CD4-positive, alpha-beta T cell treated with Interleukin-17A for 1 hour (primary cell): ENCODE measurements at regions not wholly inside any gene's neighbourhood (a gene's known extent, or its start where the extent isn't known, plus 50 kb on each side); places are given as distances from the start of the nearest gene placed in this dataset.

ENCODE experiments used
- DNase-seq: peaks from one replicate; pipeline ENCODE4 v3.0.0-alpha.2; 2020

GRCh38 chr5:97750576-97750975 is 567.5 kb upstream of the RIOK2 start:
- no peak for DNase-seq

GRCh38 chr5:97751540-97751939 is 568.5 kb upstream of the RIOK2 start:
- no peak for DNase-seq

DNA sequence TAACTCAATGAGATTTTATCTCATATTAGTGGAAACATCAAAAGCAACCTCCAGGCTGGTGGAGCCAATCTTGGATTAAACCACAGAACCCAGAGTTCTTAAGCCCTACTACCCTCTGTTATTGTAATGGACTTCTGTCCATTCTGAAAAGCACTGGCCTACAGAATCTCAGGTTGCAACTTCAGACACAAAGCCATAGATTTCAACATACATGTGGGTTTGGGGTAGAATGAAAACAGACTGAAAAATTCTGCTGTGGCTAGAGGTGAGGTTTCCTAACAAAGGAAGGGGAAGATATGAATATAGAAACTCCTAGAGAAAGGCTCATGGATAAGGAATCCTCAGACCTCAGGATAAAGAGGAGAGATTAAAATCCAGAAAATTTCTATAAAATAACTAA is 569.8 kb upstream of the RIOK2 start:
- no peak for DNase-seq

GRCh38 chr5:97762483-97762882 is 579.4 kb upstream of the RIOK2 start:
- no peak for DNase-seq

DNA sequence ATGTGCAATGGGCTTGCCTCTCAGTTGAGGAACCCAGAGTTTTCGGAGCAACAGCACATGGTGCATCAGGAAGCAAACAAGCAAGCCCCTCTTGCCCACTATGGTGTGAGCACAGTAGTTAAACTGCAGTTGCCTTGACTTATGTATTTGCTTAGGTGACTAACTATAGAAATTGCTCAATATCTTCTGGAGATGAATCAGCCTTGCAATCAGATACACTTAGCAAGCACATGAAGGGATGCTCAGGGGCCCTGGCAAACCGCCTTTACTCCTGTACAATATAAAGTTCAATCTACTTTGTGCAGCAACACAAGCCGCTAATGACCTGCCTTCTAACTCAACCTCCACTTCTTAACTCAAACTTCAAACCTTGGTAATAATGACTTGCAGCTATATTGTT is 581.7 kb upstream of the RIOK2 start:
- no peak for DNase-seq

GRCh38 chr5:97778451-97778850 is 595.4 kb upstream of the RIOK2 start:
- no peak for DNase-seq

DNA sequence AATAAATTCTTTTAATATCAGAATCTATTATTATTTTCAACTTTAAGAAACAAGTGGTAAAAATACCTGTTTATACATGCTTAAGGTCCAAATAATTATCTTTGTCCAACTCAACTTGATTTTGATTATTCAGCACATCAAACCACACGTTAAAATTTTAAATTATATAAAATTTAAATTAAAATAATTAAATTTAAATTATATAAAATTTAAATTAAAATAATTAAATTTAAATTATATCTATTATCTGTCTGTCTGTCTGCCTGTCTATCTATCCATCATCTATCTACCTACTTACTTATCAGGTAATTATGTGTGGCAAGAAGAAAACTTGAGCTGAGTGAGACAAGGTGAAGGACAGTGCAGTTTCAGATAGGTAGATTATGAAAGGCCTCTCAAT is 605.3 kb upstream of the RIOK2 start:
- DNase-seq: no peak

- DNase-seq: no peak
Observed at GRCh38 chr5:97797994-97798451, 615.0 kb upstream of the RIOK2 start.

GRCh38 chr5:97801461-97801860 is 618.4 kb upstream of the RIOK2 start:
- DNase-seq: no peak

DNA sequence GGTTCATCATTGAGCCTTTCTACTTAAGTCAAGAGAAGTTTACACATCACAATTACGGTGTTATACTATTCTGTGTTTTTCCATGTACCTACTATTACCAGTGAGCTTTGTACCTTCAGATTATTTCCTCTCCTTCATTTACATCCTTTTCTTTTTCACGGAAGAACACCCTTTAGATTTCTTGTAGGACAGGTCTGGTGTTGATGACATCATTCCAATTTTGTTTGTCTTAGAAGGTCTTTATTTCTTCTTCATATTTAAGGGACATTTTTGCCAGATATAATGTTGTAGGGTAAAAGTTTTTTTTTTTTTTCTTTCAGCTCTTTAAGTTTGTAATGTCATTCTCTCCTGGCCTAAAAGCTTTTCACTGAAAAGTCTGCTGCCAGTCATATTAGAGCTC is 637.1 kb upstream of the RIOK2 start:
- no peak for DNase-seq

DNA sequence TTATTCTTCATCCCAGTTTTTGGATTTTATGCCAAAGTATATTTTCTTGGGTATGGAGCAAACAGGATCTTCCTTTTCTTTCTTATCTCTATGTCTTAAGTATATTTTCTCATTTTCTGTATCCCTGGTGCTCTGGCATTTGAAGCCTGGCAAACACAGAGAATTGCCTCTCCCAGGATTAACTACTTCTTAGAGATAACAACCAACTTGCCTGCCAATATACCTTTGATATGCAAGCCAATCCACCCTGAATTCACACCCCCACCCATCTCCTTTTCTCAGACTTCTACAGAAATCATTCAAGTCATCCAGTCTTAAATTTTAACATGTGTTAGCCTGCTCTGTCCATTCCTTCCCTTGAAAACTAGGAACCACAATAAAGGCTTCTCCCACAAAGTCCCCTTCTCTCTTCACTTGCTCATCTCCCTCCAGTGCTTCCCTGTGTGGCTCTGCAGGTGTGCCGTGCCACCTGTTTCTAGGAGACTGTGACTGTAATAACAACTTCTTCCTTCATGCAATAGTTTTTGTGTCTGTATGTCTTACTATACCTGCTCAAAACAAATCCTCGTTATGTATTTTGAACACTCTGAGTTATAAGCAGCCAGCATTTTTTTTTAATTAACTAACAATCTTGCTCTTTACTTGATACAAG is 649.7 kb upstream of the RIOK2 start:
- DNase-seq: no peak

DNA sequence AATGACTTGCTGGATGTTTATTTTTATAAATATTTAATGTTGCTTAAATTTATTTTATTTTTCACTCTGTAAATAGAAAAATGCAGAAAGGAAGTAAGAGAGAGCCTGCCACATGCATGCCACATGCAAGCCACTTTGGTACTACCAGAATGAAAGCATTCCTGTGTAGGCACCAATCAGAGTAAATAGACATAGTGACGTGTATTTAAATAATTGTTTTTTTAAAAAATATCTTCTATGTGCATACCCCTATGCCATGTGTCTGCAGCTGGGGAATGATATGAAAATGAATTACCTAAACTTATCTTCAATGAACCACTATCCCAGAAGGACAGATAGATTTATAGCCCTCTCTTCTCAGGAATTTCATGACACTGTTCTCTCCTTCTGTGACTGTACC is 651.5 kb upstream of the RIOK2 start:
- DNase-seq: no peak

DNA sequence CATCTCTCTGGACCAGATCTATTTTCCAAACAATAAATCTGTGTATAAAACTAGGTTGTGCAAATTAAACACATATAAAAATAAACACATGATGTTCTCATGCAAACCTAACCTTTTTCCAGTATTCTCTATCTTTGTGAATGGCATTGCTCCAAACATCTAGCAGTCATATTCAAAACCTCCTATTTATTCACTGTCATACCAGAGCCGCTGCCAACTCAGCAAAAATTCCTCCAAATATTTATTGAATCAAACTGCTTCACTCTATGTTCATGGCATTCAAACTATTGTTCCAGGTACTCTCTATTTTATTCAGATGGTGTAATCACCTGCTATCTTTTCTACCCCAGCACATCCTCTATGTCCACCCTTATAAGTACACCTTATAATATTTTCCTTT is 652.1 kb upstream of the RIOK2 start:
- no peak for DNase-seq

GRCh38 chr5:97836816-97837215 is 653.8 kb upstream of the RIOK2 start:
- DNase-seq: no peak

- DNase-seq: no peak
Observed at GRCh38 chr5:97838214-97838613, 655.2 kb upstream of the RIOK2 start.

DNA sequence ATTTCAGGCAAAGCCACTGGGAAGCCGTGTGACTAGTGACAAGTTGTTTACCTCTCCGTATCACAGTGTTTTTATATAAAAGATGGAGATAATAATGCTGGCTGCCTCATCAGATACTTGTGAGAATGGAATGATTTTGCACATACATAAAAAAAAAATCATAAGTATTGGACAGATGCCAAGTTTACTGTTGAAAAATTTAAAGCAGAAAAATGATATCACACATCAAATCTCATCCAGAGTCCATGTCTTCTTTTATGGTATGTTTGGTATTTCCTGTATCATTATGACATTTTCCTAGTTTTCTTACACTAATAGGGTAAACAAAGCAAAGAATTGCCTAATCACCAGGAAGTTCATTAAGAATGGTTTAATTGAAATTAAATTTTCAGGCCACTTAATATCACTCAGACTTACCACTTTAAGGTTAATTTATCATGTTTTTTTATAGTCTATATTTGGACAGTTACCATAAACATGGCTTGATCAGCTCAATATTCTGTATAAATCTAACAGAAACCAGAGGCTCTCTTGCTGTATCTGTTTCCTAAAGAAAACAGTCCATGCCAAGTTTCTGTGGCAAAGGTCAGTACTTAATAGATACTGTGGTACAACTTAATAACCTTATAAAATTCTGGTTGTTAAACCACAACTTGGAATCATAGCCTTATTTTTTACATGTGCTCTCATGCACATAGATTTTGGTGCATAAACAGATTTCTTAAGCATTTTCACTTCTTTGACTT is 656.5 kb upstream of the RIOK2 start:
- no peak for DNase-seq

GRCh38 chr5:97840643-97841042 is 657.6 kb upstream of the RIOK2 start:
- DNase-seq: no peak

DNA sequence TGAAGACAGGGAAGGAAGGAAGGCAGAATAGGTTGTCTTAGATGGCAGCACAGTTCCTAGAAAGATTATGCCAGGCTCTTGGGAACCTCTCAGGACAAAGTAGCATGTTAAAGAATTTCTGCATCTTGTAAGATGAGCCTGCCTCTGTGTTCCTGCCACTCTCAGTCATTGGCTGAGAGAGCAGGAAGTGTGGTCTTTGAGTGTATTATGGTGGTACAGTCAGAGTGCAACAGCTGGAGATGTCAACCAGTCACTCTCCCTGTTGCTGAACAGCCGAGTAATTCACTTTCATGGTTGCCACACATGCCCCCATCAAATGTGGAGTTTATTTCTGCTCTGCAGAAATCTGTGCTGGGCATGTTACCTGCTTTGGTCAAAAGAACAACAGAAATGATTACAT is 659.6 kb upstream of the RIOK2 start:
- no peak for DNase-seq

- no peak for DNase-seq
Observed at GRCh38 chr5:97844797-97845196, 661.8 kb upstream of the RIOK2 start.

- DNase-seq: no peak
Observed at GRCh38 chr5:97846643-97847042, 663.6 kb upstream of the RIOK2 start.

GRCh38 chr5:97847920-97848631 is 665.0 kb upstream of the RIOK2 start:
- DNase-seq: no peak

GRCh38 chr5:97851036-97851435 is 668.0 kb upstream of the RIOK2 start:
- DNase-seq: no peak

DNA sequence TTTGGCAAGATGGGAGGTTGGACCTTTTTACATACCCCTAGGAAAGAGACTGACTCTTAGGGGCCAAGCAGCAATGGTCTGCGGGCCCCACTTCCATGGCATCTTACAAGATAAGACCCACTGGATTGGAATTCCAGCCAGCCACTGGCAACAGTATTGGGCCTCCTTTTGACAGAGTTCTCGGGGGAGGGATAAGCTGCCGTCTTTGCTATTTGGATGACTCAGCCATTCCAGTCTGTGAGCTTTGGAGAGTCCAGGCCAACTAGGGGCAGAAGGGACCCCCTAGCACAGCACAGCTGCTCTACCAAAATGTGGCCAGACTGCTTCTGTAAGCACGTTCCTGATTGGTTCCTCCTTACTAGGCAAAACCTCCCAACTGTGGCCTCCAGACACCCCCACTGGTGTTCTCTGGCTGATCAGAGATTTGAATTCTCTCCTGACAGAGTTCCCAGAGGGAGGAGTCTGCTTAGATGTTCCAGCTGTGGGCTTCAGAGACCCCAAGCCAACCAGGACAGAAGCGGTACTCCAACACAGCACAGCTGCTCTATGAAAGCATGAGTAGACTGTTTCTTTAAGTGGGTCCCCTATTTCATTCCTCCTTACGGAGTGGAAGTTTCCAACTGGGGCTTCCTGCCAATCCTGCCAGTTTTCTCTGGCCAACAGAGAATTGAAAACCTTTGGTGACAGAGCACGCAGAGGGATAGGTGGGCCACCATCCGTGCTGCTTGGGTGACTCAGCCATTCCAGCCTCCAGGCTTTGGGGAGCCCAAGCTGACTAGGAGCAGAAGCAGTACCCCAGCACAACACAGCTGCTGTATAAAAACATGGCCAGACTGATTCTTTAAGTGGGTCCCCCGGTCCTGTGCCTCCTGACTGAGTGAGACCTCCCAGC is 672.1 kb upstream of the RIOK2 start:
- no peak for DNase-seq
